NB4 (cell line): ENCODE measurements at regions not wholly inside any gene's neighbourhood (a gene's known extent, or its start where the extent isn't known, plus 50 kb on each side); places are given as distances from the start of the nearest gene placed in this dataset.

Experiments
- DNase-seq: peaks from one replicate; pipeline ENCODE4 v3.0.0; 2010; ENCODE audit warnings: low read depth
- H3K4me3 ChIP-seq: one replicate; pipeline ENCODE4 v1.5.1; 2011; ENCODE audit warnings: mild to moderate bottlenecking, low read depth, low read length, moderate library complexity
- MAX ChIP-seq: IDR thresholded peaks from 2 replicates; pipeline ENCODE4 v1.6.1; 2011; ENCODE audit warnings: low read depth, low read length
- MYC ChIP-seq: IDR thresholded peaks from 2 replicates; pipeline ENCODE4 v1.6.1; 2011; ENCODE audit warnings: low read depth, low read length
- POLR2A ChIP-seq: IDR thresholded peaks from 2 replicates; pipeline ENCODE4 v1.6.1; 2011; ENCODE audit warnings: mild to moderate bottlenecking; ENCODE audit not compliant: insufficient read length; ENCODE audit errors: extremely low read depth
- TF ChIP-seq, protein P1 (sequence below): IDR thresholded peaks from one replicate; pipeline ENCODE4 v1.5.1; 2012; ENCODE audit warnings: low read depth, low read length

DNA sequence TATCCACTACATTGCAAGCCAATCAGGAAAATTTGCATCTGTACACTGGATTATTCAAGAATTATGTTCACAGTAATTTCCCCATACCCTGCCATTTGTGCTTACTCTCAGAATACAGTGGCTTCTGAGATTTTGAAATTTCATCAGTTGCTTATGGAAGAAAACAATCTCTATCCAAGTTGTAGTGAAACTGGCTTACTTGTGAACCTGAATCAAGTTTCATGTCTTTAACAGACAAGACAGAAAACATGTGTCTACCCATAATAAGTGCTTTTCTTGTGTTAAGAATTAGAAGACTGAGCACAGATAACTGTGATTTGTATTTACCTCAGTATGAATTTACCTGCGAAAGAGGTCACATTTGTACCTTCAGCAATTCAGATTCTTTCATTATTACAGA, 672.7 kb upstream of the ADGRL2 start:
- no peak for DNase-seq
- no peak overlapping the region for H3K4me3 ChIP-seq
- TF ChIP-seq, protein P1, sequence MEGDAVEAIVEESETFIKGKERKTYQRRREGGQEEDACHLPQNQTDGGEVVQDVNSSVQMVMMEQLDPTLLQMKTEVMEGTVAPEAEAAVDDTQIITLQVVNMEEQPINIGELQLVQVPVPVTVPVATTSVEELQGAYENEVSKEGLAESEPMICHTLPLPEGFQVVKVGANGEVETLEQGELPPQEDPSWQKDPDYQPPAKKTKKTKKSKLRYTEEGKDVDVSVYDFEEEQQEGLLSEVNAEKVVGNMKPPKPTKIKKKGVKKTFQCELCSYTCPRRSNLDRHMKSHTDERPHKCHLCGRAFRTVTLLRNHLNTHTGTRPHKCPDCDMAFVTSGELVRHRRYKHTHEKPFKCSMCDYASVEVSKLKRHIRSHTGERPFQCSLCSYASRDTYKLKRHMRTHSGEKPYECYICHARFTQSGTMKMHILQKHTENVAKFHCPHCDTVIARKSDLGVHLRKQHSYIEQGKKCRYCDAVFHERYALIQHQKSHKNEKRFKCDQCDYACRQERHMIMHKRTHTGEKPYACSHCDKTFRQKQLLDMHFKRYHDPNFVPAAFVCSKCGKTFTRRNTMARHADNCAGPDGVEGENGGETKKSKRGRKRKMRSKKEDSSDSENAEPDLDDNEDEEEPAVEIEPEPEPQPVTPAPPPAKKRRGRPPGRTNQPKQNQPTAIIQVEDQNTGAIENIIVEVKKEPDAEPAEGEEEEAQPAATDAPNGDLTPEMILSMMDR: no peak
- TF ChIP-seq MYC (no peak), POLR2A (no peak), MAX (no peak)

- no peak for DNase-seq
- TF ChIP-seq MAX (no peak), POLR2A (no peak), MYC (no peak)
- TF ChIP-seq, protein P1: no peak
- no peak overlapping the region for H3K4me3 ChIP-seq
Observed at GRCh38 chr1:81126989-81127581, 673.6 kb upstream of the ADGRL2 start.

- TF ChIP-seq MYC (no peak), POLR2A (no peak)
- DNase-seq: no peak
- H3K4me3 ChIP-seq: no peak overlapping the region
Observed at GRCh38 chr1:81125672-81126071, 675.1 kb upstream of the ADGRL2 start.

- no peak for TF ChIP-seq MYC
- TF ChIP-seq, protein P1: no peak
- H3K4me3 ChIP-seq: no peak overlapping the region
- no peak for DNase-seq
Observed at GRCh38 chr1:81121306-81121705, 679.4 kb upstream of the ADGRL2 start.

- DNase-seq: no peak
- TF ChIP-seq, protein P1: no peak
- TF ChIP-seq MAX (no peak), MYC (no peak), POLR2A (no peak)
- H3K4me3 ChIP-seq: no peak overlapping the region
Observed at GRCh38 chr1:81119319-81119718, 681.4 kb upstream of the ADGRL2 start.

DNA sequence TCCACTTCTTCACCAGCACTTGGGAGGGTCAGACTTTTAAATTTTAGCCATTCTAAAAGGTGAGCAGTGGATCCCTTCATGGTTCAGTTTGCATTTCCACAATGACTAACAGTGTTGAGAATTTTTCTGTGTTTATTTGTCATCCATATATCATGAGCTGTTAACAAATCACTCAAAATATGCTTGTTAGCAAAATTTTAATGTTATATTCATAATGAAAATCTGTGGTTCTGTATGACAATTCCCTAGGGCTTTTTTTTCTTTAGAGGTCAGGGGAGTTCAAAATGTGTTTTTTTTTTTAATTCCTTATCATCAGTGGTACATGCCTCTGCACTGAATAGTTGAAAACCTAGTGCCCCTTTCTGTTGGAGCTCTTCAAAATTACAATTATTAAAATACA, 682.2 kb upstream of the ADGRL2 start:
- TF ChIP-seq, protein P1: no peak
- TF ChIP-seq MAX (no peak), POLR2A (no peak), MYC (no peak)
- DNase-seq: no peak
- H3K4me3 ChIP-seq: no peak overlapping the region
